ENCODE measurements at regions not wholly inside any gene's neighbourhood (a gene's known extent, or its start where the extent isn't known, plus 50 kb on each side); places are given as distances from the start of the nearest gene placed in this dataset.

GRCh38 chr2:111629983-111630382, 254.0 kb downstream of the ANAPC1 start:
- no peak for TF ChIP-seq CTCF (IDR thresholded peaks at IDR 0.05)
- H3K27ac ChIP-seq, result no peak overlapping the region

- TF ChIP-seq CTCF (IDR thresholded peaks at IDR 0.05) (no peak), ZFX (IDR thresholded peaks at IDR 0.05; ENCODE audit: borderline replicate concordance) (no peak)
- no peak overlapping the region for H3K27ac ChIP-seq
Measured at GRCh38 chr2:111632661-111633060, 251.3 kb downstream of the ANAPC1 start.

GRCh38 chr2:111633189-111633588, 250.8 kb downstream of the ANAPC1 start:
- no peak overlapping the region for H3K27ac ChIP-seq
- TF ChIP-seq CTCF (IDR thresholded peaks at IDR 0.05), result no peak
- no peak for TF ChIP-seq ZFX (IDR thresholded peaks at IDR 0.05; ENCODE audit: borderline replicate concordance)

GRCh38 chr2:111633643-111634042, 250.3 kb downstream of the ANAPC1 start:
- TF ChIP-seq ZFX (IDR thresholded peaks at IDR 0.05; ENCODE audit: borderline replicate concordance) (no peak), CTCF (IDR thresholded peaks at IDR 0.05) (no peak)

GRCh38 chr2:111634050-111634794, 249.8 kb downstream of the ANAPC1 start:
- TF ChIP-seq CTCF (IDR thresholded peaks at IDR 0.05), result no peak
- TF ChIP-seq ZFX (IDR thresholded peaks at IDR 0.05; ENCODE audit: borderline replicate concordance), result no peak
- H3K27ac ChIP-seq, result no peak overlapping the region

More at GRCh38 chr2:111633643-111634042, 250.3 kb downstream of the ANAPC1 start:
- no peak overlapping the region for H3K27ac ChIP-seq

- TF ChIP-seq CTCF (IDR thresholded peaks at IDR 0.05), result no peak
- TF ChIP-seq ZFX (IDR thresholded peaks at IDR 0.05; ENCODE audit: borderline replicate concordance), result no peak
- no peak overlapping the region for H3K27ac ChIP-seq
Measured at GRCh38 chr2:111634995-111635538, 248.9 kb downstream of the ANAPC1 start.

GRCh38 chr2:111636905-111637304, 247.1 kb downstream of the ANAPC1 start:
- H3K27ac ChIP-seq, result no peak overlapping the region
- TF ChIP-seq ZFX (IDR thresholded peaks at IDR 0.05; ENCODE audit: borderline replicate concordance), result no peak
- TF ChIP-seq CTCF (IDR thresholded peaks at IDR 0.05), result no peak

All from 22Rv1 (cell line).